ENCODE measurements at regions not wholly inside any gene's neighbourhood (a gene's known extent, or its start where the extent isn't known, plus 50 kb on each side); places are given as distances from the start of the nearest gene placed in this dataset.

DNA sequence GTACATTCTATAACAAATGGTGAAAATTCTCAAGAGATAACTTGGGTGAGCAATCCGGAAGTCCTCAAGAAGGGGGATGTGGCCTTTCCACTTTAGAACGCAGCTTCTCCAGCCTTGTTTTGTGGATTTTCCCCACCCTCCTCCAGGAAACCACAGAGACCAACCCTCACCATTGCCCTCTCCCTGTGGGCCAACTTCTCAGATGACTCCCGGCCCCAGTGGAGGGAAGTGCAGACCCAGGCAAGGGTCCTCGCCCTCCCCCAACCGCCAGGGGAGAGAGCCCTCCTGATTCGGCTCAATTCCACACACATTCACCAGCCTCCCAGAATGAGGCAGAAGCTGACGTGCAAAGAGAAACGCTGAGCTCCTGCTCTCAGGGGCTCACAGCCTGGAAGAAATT, 277.2 kb downstream of the EIPR1 start:
- no peak for DNase-seq (ENCODE audit: low spot score)

DNA sequence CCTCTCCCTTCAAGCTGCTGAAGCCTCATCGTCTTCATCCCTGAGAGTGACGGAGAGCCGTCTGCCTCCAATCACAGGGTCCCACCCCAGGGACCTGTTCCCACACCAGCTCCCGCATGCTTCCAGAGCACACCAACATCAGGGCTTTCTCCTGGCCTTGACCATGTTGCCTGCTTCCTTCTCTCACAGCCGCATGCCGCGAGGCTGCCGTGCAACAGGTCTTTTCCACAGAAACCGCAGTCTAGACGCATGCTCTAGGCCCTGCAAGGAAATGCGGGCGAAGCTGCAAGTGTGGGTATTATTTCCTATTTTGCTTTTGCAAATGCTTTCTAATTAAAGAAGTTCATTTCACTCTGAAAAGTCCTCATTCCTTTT, 277.8 kb downstream of the EIPR1 start:
- no peak for DNase-seq (ENCODE audit: low spot score)

DNA sequence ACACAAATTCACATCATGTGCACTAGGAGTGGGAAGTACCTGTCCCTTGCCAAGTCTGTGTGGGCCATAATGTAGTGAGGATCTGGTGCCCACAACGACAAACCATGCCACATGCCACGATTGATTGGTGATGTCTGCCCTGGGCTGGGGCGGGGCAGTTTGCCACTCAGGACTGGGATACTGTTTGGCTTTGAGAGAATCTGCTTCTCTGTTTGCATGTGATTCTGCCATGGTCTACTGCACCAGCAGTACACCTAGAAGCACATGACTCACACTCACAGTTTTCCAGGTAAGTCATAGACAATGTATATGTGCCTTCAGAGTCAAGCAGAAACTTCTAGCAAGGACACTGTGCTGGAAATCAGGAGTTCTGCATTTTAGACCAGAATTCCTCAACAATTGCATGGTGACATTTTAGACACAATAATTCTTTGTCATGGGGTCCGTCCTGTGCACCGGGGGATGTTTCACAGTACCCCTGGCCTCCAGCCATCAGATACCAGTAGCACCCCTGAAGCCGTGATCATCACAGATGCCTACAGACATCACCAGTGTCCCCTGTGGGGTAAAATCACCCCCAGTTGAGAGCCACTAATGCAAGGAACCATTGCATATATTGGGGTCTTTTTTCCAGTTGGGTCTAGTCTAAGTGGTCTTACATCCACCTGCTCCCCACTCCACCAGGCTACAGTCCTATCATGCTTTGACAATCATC, 278.3 kb downstream of the EIPR1 start:
- DNase-seq (ENCODE audit: low spot score), result no peak

DNA sequence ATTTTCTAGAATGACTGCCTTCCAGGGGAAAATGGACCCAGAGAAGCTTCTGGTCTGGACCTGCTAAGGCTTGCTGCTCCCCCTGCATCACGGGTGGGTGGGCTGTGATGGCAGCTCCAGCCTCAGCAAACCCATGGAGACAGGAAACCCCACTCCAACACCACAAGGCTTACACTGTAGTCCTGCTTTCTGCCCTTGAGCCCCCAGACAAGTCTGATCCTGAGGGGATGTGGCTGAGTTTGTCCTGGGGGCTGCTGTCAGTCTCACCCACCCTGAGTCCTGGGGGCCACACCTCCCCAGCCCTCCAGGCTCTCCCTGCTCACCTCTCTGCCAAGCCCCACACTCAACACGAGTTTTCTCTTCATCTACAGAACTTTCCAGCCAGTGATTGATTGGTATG, 279.4 kb downstream of the EIPR1 start:
- DNase-seq (ENCODE audit: low spot score), result no peak

DNA sequence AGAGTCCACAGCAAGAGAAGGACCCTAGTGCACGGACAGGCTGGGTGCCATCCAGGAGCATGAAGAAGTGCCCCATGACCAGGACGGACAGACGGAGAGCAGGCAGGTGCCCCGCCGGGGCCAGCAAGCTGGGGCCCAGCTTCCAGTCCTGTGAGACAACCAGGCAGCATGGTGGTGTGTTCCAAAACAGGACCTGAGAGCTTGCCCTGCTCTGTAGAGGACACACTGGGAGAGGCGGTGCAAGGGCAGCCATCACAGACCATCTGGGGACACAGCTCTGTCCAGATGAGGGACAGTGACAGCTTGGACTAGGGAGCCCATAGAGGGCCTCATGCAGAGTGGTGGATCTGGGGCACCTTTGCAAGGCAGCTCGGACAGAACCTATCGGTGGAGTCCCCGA, 279.8 kb downstream of the EIPR1 start:
- DNase-seq (ENCODE audit: low spot score), result no peak

DNA sequence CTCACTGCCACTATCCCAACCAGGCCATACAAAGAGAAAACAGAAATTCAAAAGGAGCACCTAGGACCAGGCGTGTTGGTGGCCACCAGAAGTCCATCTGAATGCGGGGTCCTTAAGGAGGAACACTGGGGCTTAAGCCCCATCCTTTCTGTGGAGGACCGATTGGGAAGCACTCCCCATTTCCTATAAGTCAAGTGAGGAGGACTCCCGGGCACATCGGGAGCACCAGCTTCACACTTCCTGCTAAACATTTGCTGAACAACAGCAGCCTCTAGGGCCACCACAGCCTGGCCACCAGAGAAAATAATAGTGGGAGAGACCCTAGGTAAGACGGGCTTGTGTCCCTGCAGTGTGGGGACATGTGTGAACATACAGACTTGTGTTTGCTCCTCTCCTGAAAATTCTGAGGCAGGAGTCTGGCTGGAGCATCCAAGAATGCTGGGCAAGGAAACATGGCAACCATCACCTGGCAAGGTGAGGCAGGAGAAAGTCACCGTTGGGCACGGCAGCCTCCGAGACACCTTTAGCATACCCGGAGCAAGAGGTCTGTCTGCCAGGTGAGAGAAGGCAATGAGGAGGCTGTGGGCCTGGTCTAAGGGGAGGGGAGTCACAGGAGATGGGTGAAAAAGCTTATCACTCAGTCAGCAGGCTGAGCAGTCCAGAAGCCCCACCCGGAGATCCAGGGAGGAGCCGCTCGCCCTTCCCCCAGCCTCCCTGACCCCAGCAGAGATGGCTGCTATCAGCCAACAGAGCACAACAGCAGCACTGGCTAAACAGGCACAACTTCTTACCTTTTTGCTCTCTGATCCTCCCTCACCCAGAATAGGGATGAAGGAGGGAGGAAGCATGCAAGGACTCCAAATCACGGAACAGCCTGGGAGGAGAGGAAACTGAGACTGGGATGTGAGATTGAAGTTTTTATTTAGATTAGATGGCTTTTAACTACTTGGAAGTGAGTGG, 282.3 kb downstream of the EIPR1 start:
- DNase-seq (ENCODE audit: low spot score), result no peak

DNA sequence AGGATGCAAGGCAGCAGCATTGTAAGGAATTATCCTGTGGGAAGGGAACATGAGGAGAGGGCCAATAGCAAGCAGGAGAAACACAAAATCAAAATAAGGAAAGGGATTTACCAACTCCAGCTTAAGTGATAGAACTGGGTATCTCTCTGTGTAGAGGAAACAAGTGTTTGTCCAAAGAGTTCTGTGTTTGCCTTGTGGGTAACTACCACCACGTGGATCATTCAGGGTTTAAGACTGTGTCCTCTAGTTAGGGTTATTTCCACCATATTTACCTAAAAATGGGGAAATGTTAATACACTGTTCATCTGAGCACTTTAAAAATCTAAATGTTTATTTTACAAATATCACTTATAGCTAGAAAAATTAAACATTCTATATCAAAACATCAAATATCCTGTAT, 283.3 kb downstream of the EIPR1 start:
- no peak for DNase-seq (ENCODE audit: low spot score)

DNA sequence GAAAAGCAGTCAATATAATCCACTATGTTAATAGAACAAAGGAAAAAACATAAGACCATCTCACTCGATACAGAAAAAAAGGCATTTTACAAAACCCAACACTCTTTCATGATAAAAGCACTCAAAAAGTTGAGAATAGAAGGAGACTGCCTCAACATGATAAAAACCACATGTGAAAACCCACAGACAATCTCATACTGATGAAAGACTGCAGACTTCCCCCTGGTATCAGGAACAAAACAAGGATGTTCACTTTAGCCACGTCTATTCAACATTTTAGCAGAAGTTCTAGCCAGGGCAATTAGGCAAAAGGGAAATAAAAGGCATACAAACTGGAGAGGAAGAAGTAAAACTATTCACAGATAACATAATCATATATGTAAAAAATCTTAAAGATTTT, 285.9 kb downstream of the EIPR1 start:
- DNase-seq (ENCODE audit: low spot score), result no peak

DNA sequence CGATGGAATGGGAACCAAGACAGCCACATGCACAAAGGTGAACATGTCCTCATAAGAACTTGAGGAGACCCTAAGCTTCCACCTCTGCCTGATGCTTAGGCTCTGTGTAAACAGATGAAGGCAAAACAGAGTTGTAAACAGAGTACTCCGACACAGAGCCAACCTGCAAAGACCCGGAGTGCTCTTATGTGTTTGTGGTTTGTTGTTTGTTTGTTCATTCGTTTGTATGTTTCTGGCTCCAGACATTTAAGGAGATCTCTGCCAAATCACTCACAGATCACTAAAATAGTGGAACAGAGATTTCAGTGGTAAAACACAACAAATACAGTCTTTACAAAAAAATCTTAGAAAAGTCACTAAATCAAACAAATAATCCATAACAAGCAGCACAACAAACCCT, 294.9 kb downstream of the EIPR1 start:
- no peak for DNase-seq (ENCODE audit: low spot score)

DNA sequence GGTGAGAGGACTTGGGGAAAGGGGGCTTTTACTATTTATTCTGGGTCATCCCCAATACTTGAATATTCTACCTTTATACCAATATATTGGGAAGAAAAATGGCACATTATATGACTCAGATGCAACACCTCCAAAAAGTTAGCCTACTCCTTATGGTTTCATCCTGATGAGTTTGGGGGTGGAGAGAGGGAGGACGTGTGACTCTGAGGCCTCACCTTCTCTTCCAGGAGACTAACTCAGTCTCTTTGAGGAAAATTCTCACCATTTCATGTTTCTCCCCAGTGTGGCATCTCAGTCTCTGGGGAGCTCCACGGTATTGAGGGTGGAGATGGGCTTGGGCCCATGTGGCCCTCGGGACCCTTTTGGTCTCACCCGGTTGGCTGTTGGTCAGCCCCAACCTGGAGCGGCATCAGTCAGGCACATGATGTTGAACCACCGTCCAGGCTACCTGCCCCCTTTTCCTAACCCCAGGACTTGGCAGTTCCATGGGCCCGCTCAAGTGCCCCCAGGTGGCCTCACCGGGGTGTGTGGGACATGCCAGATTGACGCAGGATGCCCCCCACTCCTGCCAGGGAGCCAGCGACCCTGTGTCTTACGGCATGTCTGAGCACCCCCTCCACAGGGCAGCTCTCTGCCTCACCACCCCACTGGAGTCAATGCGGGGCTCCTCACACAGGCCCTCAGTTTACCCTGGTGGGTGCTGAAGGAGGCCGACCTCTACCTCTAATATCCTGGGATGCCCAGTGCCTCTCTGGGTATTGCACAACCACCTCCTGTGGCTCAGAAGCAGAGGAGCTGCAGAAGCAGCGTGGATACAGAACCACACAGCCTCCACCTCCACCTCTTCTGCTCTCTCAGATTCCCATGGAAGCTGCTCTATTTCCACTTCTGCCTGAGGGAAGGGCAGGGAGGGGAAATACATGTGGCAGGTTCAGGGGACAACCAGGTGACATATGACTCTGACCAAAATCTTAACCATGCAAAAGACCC, 297.4 kb downstream of the EIPR1 start:
- DNase-seq (ENCODE audit: low spot score), result no peak

DNA sequence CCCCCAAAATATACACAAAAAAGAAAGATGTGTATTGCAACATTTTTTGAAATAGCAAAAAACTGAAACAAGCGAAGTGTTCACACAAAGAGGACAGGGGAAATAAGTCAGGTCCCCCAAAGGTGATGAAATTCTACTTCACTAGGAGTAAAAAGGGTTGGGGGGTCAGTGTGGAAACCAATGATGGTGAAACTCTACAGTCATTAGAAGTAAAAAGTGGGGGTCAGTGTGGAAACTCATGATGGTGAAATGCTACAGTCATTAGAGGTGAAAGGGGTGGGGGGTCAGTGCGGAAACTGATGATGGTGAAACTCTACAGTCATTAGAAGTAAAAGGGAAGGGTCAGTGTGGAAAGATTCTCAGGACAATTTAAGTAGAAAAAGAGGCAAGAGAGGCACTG, 298.2 kb downstream of the EIPR1 start:
- DNase-seq (ENCODE audit: low spot score), result no peak

DNA sequence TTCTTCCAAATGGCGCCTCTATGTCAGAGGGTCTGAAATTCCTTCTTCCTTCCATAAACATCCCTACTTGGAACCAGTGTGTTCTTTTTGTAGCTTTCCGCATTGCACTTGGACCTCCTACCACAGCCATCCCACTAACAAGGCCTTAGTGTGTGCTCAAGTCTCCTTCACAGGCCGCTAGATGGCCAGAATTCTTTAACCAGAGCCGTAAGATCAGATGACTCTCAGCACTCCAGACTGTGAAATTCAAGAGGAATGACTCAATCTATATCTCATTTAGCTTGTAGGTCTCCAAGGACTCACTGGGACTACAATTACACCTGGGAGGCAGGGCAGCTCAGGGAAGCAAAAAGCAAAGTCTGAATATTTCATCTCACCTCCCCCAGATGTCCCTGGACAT, 298.9 kb downstream of the EIPR1 start:
- no peak for DNase-seq (ENCODE audit: low spot score)

DNA sequence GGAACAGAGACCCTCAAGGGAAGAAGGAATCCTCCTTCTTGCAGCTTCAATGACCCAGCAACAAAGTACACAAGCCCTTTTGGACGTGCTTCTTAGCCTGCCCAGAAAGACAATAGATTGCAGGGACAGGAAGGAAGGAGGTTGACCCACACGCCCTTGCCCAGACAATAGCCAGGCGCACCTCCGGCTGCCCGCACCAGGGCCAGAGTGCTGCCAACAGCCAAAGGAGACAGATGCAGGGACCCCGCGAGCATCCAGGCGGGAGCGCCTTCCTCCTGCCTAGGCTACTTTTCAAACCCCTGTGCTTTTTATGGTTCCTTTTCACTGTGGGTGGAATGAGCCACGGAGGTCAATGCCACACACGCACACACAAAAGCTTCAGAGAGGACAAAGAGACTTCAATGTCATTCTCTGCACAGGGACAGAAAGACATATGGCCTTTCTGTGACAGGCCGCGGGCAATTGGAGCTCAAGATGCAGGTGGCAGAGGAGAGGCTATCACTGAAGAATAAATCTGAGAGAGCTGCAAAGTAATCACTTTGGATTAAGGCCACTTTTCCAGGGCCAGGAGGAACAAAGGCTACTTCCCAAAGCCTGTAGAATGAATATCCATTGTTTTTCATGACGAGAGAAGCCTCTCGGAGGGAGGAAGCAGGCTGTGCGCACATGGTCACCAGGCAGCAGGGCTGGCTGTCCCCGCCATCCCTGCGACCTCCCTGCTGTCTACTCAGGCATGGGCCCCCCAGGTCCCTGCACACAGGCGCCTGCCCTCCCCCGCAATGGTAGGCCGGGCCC, 300.6 kb downstream of the EIPR1 start:
- DNase-seq (ENCODE audit: low spot score), result no peak

DNA sequence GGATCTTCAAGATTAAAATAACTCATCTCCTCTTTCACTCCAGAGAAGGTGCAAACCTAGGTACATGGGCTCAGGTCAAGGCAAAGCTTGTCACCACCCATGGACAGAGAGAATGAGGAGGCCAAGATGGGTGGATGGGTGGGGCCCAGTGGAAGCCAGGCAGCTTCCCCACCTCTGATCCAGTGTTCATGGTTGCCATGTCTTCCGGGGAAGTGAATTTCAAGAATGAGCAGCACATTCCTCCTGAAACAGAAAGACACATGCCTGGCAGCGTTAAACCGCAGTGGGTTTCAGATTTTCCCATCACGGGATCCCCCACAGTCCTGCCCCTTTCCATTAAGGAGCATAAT, 301.7 kb downstream of the EIPR1 start:
- no peak for DNase-seq (ENCODE audit: low spot score)

DNA sequence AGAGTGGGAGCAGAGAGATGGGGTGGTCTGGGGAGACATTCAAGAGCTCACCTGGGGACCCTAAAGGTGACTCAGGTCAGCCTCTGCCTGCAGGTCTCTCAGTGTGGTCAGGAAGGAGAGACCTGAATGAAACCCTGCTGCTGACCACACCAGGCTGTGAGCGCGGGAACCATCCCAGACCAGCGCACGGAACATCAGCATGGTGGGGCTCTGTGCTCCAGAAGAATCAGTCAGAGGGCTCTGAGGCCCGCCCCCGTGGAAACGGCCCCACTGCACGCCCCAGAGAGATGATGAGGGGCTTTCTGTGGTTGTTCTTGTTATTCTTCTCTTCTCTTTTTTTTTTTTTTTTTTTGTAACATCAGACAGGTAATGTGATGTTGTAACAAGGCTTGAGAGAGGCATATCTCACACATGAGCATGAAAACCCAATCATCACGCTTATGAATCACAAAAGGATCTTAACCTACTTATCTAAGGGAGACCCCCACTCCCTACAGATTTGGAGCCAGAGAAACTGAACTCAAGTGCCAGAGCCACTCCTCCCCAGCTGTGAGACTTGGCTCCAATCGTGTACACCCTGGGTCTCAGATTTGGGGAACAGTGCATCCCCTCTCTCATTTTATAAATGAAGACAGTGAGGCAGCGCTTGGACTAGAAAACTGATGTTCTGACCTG, 302.2 kb downstream of the EIPR1 start:
- DNase-seq (ENCODE audit: low spot score), result no peak

DNA sequence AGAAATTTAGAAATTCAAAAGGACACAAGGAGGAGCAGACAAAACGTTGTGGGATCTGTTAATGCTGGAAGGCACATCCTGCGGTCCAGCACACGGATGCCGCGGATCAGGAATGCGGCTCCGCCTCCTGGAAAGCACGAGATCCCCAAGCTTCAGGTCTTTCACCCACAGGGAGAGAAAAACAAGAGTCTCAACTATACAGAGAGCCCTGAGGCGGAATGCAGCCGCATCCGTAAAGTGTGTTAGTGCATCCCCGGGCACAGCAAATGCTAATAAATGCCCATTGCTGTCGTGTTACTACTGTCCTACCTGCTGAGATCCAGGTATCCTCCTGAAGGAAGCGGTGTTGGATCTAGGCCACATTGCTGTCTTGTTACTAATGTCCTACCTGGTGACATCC, 303.9 kb downstream of the EIPR1 start:
- DNase-seq (ENCODE audit: low spot score), result no peak

DNA sequence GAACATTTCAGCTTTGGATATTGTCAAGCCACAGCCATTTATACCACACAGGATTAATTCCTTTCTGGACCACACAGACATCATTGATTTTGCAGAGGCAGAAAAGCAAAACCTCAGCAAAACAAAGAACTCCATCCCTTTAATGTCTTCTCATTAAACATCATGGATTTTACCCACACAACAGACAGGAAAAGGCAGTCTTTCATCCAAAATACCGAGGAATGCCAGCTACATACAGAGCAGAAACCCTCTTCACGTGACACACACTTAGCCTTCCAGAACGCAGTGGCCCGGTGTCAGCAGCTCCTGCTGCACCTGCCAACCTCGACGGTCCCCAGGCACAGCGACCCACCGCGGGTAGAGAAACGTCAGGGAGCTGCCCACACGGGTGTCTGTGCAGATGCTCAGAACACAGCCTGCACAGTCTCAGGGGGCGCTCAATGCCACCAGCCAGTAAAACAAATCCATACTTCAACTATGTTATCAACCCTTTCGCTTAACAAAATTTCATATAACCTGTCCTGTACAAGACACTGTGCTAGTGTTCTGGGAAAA, 304.5 kb downstream of the EIPR1 start:
- no peak for DNase-seq (ENCODE audit: low spot score)

DNA sequence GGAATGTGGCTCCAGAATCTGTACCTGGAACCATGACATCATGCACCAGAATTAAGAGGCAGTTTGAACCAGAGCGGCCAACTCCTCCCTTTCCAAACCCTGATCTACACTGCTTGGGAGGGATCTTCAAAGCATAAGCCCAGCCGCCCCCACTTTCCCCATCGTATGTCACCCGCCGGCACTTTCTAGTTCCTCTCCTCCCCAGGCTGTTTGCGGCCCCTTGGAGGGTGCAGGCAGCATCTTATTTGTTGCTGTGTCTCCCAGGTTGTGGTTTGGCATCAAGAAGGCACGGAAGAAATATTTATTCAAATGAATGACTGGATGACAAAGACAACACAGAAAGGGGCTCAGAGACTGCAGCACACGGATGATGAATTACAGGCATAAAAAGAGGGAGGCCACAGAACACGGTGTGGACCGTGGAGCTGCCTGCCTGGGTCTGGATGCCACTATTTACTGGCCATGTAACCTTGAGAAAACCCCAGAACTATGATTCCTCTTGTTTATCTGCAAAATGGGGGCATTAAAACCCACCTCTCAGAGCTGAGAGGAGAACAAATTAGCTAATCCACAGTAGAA, 305.8 kb downstream of the EIPR1 start:
- DNase-seq (ENCODE audit: low spot score), result no peak

DNA sequence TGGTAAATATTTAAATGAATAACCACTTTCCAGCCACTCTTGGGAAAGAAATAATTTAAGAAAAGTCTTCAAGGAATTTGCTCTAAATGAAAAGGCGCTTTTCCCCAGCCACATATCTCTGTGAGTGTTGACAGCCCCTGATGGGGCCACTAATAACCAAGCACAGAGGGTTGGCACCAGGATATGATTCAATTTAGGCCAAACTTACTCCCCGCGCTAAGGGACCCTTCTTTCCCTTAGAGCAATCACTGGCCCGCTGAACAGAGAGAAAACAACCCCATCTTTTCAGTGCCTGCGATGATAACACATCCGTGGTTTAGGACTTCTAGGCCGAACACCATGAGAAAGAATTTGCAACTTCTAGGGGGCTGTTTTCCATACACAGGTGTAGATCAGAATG, 310.8 kb downstream of the EIPR1 start:
- no peak for DNase-seq (ENCODE audit: low spot score)

DNA sequence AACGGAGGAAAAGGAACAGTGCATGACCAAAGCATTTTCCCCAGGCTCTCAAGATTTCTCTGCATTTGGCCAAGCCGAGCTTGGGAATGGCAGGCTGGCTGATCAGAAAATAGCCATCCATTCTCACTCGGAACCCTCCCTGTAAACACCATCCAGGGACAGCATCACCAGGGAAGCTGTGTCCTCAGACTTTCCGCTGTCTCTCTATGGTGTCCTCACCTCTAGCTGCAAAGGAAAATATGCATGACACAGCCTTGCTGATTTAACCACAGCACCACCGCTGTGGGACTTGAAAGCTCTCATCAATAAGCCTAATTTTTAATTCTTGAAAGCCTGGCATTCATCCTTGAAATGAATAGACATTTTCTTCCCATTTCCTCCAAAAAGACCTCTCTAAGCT, 311.7 kb downstream of the EIPR1 start:
- no peak for DNase-seq (ENCODE audit: low spot score)
